GM19467 (cell line): ENCODE measurements at regions not wholly inside any gene's neighbourhood (a gene's known extent, or its start where the extent isn't known, plus 50 kb on each side); places are given as distances from the start of the nearest gene placed in this dataset.
"Not testable (repeated sequence)": the region's sequence is repeated elsewhere in the genome, so short reads cannot be mapped to it uniquely, and the experiment has no call there.

Source experiments
- ATAC-seq: cut with Tn5 transposase; IDR thresholded peaks from one replicate; pipeline ENCODE4 v1.9.1; 2021; ENCODE audit warnings: mild to moderate bottlenecking, moderate library complexity; ENCODE audit not compliant: unreplicated experiment

- no peak for ATAC-seq
Measured at GRCh38 chr2:62335612-62336011, 139.7 kb downstream of the B3GNT2 start.

GRCh38 chr2:62334440-62335058 is 138.6 kb downstream of the B3GNT2 start:
- no peak for ATAC-seq

GRCh38 chr2:62334009-62334408 is 138.1 kb downstream of the B3GNT2 start:
- ATAC-seq: no peak

- ATAC-seq: no peak
Measured at GRCh38 chr2:62330959-62331358, 135.0 kb downstream of the B3GNT2 start.

- ATAC-seq: no peak
Measured at GRCh38 chr2:62329797-62330196, 133.9 kb downstream of the B3GNT2 start.

GRCh38 chr2:62326735-62327134 is 130.8 kb downstream of the B3GNT2 start:
- ATAC-seq: no peak

GRCh38 chr2:62325398-62325797 is 129.5 kb downstream of the B3GNT2 start:
- no peak for ATAC-seq

GRCh38 chr2:62321380-62322289 is 125.7 kb downstream of the B3GNT2 start:
- ATAC-seq: no peak

GRCh38 chr2:62320657-62321357 is 124.9 kb downstream of the B3GNT2 start:
- no peak for ATAC-seq

- not testable (repeated sequence) for ATAC-seq
Measured at GRCh38 chr2:62320137-62320536, 124.2 kb downstream of the B3GNT2 start.

- no peak for ATAC-seq
Measured at GRCh38 chr2:62319070-62319469, 123.2 kb downstream of the B3GNT2 start.

- no peak for ATAC-seq
Measured at GRCh38 chr2:62315476-62315875, 119.6 kb downstream of the B3GNT2 start.

- no peak for ATAC-seq
Measured at GRCh38 chr2:62314291-62314690, 118.4 kb downstream of the B3GNT2 start.

GRCh38 chr2:62313449-62314227 is 117.7 kb downstream of the B3GNT2 start:
- ATAC-seq: peak; percentile 62

GRCh38 chr2:62309465-62310091 is 113.7 kb downstream of the B3GNT2 start:
- peak; percentile 43 for ATAC-seq

GRCh38 chr2:62309081-62309464 is 113.2 kb downstream of the B3GNT2 start:
- no peak for ATAC-seq

- no peak for ATAC-seq
Measured at GRCh38 chr2:62307469-62308389, 111.8 kb downstream of the B3GNT2 start.

- ATAC-seq: peak; percentile 29
Measured at GRCh38 chr2:62306751-62307468, 111.0 kb downstream of the B3GNT2 start.
